GM13976 (cell line): ENCODE measurements at regions not wholly inside any gene's neighbourhood (a gene's known extent, or its start where the extent isn't known, plus 50 kb on each side); places are given as distances from the start of the nearest gene placed in this dataset.
"Not testable (repeated sequence)": the region's sequence is repeated elsewhere in the genome, so short reads cannot be mapped to it uniquely, and the experiment has no call there.

Source experiments
- DNase-seq: peaks from one replicate; pipeline ENCODE4 v3.0.0; 2012; ENCODE audit warnings: low spot score
- CTCF ChIP-seq: IDR thresholded peaks from 2 replicates; pipeline ENCODE4 v1.5.1; 2012; ENCODE audit warnings: borderline replicate concordance, mild to moderate bottlenecking; ENCODE audit not compliant: insufficient read depth; ENCODE audit errors: extremely low read depth, missing control alignments, control extremely low read depth
- in situ Hi-C: fragments of 300-500 bp; cut with MboI; formaldehyde crosslinking; loops from one replicate; pipeline ENCODE4 v1.12.0; 2022; ENCODE audit warnings: low sequenced_read_pairs, mixed read lengths, inconsistent platforms; ENCODE audit not compliant: unreplicated experiment

GRCh38 chr7:32648408-32649156 is 153.3 kb downstream of the AVL9 start:
- DNase-seq, result no peak
- in situ Hi-C loops, result no loop called here
- no peak for TF ChIP-seq CTCF

- in situ Hi-C loops, DNase-seq: not testable (repeated sequence)
These were observed 150.0 kb downstream of the AVL9 start for GRCh38 chr7:32645255-32645654.

- in situ Hi-C loops, result no loop called here
- DNase-seq, result no peak
- TF ChIP-seq CTCF, result no peak
These were observed 147.9 kb downstream of the AVL9 start for GRCh38 chr7:32643194-32643593.

- DNase-seq, result no peak
- in situ Hi-C loops, result no loop called here
- TF ChIP-seq CTCF, result no peak
These were observed 143.8 kb downstream of the AVL9 start for GRCh38 chr7:32639122-32639521.

- in situ Hi-C loops, result not testable (repeated sequence)
- DNase-seq, result peak; percentile 10
These were observed 143.3 kb downstream of the AVL9 start for GRCh38 chr7:32638479-32639121.
